IPS-11a (cell line): ENCODE measurements at regions not wholly inside any gene's neighbourhood (a gene's known extent, or its start where the extent isn't known, plus 50 kb on each side); places are given as distances from the start of the nearest gene placed in this dataset.

Experiments
- H3K4me3 ChIP-seq: one replicate; pipeline ENCODE4 v1.5.1; 2013; ENCODE audit warnings: low read depth, low read length, control low read depth

DNA sequence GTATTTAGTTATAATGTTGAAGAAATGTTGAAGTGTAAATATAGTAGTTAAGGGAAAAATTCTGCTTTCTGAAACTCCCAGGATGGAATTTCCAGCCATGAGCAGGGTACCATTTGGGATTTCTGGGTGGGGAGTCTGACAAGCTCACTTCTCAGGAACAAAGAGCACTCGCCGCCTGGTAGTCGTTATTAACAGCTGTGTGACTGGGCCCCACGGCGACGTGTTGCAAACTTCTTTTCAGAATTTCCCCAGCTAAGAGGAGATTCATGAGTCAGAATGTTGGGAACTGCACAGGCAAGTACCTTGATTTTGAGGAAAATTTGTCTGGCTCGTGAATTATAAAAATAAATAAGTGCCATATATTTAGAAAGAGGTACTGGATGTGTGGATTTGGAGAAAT, 103.7 kb downstream of the LACC1 start:
- H3K4me3 ChIP-seq, result no peak overlapping the region

DNA sequence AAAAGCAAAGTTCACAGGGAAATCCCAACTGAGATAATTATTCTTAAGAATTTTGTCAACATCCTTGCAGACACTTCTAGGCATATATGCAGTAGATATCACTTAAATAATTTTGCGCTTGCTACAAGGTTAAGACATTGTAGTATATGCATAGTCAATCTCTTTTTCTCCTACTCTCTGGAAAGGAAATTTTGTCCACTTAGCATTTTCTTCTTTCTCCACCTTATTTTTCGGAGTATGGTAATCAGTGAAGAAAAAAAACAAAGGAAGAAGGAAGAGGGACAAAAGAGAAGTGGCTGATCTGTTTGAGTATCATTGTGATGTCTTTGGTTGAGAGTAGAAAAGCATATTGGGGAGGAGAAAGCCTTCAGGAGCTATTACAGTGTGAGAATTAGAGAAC, 104.6 kb downstream of the LACC1 start:
- no peak overlapping the region for H3K4me3 ChIP-seq

DNA sequence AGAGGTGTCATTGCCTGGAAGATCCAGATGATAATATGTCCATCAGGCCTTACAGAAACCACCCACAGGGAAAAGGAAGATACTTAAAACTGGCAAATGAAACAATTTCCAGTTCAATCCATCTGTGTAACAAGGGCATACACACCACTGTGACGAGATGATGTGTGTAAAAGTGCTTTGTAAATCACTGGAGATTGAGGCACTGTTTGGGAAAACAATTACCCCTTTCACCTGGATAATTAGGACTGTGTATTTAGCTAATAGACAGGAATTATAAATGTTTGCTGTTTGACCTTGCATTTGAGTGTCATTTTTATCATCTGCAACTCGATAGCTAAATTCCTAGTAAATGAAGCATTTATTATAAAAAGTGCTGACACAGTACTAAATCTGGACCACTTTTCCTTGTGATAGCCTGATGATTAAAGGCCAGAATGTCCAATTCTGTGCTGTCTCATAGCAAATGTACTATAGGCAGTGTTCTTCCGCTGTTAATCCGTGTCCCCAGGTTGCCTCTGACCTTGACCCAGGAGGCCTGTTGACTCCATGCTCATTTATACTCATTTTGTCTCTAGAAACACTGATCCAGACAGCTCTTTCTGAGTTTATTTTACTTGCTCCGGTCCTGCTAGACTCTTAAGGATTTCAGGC, 105.8 kb downstream of the LACC1 start:
- H3K4me3 ChIP-seq, result no peak overlapping the region

DNA sequence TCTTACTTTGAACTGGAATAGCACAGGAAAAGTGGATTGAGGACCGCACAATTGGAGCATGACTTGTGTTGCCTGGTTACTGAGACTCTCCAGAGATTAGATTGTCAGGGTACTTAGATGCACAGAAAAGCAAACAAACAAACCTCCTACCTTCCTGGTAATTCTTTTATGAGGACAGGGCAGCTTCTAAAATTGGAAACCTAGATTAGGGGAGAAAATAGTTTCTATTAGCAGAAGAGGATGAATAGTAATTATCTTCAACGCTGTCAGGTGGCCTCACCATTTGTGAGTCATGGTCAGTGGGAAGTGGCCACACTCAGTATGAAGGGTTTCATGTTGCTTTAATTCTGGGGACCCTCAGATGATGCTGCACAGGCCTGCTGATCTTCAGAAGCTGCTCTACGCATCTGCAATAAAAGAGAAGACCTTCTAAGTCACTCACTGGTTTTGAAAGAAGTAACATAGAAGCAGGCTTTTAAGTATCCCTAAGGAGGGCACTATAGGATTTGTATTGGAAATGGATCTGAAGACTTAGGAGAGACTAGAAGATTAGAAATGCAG, 106.8 kb downstream of the LACC1 start:
- no peak overlapping the region for H3K4me3 ChIP-seq

DNA sequence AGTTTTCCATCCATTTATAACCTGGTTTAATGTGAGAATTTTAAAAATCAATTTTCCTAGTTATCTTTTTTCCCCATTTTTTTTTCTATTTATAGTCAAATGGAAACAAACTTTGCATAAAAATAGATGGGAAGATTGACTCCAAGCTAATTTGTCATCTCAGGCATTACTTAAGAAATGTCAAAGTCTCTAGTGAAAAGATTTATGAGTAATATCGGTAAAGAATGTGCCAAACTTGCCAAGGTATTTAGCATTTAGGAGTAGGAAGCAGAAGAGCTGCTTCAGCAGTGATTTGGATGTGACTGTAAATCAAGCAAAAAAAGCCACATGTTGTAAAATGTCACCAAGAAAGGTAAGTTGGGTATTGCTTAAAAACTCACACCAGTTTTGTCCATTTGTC, 108.6 kb downstream of the LACC1 start:
- no peak overlapping the region for H3K4me3 ChIP-seq

DNA sequence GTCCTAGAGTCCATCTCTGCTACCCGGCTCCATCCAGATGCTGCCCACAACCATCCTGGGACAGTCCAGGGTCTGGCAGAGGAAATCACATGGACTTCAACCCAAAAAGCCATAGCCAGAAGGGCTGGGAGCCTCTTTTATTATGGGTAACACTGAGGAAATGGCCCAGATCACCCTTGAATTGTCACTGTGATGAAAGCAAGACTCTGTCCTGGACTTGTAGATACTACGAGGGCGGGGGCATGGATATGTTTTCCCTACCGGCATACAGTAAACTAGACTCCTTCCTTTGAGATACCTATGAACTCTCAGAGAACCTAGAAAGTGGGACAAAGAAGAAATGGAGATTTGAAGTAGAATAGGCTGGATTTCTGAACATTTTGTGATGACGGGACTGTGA, 110.3 kb downstream of the LACC1 start:
- H3K4me3 ChIP-seq, result no peak overlapping the region

DNA sequence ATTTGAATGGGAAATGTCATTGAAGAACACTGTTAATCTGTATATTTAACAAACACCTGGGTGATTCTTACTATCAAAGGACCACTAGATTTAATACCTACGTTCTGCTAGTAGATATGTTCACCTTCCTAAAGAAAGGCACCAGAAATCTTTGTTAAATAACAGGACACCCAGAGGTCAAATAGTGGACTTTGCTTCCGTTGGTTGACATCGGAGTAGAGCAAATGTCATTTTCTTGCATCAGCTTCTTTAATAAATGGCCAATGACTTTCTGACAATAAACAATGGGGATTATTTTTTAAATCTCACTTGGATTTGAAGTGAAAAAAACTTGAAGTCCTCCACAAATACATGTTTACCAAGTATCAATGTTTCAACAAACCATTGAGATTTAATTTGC, 111.1 kb downstream of the LACC1 start:
- no peak overlapping the region for H3K4me3 ChIP-seq

DNA sequence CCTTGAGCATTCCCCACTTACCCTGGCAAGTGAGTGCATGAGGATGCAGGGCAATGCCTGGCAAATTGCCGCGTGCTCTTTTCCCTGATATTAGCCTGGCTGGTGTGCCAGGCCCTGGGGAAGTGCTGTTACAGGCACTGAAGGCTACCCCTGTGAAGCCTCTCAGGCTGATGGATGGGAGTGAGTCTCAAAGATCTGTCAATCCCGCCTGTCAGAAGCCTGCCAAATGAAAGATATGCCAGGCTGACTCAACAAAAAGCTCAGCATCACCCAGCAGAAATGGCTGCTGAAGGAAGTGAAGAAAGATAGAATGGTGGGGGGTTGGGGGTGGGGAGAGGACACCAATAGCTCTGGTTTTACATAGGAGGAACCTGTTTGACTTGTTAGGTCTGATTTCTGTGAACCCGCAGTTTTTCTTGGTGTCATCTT, 112.1 kb downstream of the LACC1 start:
- no peak overlapping the region for H3K4me3 ChIP-seq

DNA sequence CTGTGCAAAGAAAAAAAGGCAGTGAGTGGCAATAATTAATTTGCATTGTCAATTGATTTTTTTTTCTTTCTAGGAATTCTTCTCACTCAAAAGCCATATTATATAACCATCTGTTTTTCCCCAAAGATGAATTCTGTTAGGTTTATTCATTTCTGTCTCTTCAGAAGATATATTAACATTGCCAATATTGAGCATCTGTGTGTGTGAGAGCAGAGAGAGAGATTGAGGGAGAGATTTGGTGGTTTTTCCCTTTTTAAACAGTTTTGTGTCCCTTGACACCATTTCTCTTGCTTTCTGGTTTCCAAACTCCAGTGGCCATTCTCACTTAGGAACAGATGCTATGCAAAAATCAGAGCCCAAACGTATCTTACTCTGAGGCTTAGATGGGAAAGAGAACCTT, 112.5 kb downstream of the LACC1 start:
- H3K4me3 ChIP-seq, result no peak overlapping the region

DNA sequence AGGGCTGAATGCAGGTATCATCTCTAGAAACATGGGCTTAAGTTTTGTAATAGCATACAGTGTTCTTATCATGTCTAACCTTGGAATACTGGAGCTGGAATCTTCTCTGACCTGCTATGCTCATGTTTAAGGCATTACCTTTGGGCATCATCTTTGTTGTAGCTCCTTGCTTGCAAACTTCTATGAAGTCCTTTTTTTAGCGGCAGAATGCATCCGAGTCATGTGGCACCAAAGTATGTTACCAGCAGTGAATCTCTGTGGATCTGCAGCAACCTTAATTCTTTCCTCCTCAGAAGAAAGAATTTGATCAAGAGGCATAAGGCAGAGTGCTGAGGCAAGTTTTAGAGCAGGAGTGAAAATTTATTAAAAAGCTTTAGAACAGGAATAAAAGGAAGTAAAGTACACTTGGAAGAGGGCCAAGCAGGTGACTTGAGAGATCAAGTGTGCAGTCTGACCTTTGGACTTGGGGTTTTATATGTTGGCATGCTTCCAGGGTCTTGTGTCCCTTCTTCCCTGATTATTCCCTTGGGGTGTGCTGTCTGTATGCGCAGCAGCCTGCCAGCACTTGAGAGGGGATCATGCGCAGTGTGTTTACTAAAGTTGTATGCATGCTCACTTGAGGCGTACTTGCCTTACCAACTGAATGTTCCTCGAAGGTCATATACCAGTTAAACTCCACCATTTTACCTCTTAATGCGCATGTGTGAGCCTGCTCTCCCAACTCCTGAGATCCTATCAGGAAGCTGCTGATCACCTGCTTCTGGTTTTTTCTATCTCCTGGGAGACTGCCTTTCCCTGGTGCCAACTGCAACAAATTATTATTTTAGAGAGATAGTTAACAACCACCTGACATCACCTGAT, 115.5 kb downstream of the LACC1 start:
- no peak overlapping the region for H3K4me3 ChIP-seq

DNA sequence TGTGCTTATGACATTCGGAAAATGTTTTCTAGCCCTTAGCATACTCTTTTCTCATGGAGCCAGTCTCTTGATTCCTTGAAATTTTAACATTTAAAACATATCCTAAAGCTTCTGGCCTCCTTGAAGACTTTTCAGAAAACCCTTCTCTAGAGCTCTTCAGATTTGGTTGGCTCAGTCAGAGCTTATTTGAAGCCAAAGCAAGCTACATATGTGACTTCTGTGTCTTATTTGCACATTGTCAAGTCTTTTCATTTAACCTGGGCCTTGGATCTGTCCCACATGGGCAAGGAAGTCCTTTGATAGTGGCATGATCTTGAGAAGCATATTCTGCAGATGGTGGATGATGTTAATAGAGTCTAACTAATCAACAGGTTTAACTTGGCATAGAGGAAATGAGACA, 116.5 kb downstream of the LACC1 start:
- H3K4me3 ChIP-seq, result no peak overlapping the region

DNA sequence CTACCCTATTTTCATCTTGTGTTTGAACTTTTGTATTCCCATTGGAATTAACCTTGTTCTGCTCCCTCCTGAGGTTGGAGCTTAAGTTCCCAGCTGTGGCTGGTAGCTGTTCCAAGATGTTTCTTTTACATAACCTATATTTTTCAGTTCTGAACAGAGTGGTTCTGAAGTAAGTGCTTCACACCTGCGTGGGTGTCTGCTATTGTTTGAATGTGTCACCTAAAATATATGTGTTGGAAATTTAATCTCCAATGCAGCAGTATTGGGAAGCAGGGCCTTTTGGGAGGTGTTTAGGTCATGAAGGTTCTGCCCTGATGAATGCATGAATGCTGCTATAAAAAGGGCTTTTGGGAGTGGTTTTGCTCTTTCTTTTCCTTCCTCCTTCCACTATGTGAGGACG, 123.8 kb downstream of the LACC1 start:
- H3K4me3 ChIP-seq, result no peak overlapping the region

DNA sequence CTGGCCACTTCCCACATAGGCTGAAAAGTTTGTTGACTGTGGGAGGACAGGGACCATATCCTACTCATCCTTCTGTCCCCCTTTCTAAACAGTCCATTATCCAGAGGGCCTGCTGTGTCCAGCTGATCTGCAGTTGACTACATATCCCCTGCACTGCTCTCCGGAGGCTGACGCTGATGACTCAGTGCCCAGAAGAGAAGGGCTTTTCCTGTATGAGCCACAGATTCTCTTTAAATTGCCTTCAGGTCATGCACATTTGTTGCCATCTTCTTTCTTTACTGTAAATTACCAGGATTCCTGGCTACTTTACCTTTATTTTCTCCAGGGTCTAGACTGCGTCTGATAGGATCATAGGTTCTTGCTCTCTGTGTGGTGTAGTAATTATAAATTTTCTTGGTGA, 125.2 kb downstream of the LACC1 start:
- no peak overlapping the region for H3K4me3 ChIP-seq

DNA sequence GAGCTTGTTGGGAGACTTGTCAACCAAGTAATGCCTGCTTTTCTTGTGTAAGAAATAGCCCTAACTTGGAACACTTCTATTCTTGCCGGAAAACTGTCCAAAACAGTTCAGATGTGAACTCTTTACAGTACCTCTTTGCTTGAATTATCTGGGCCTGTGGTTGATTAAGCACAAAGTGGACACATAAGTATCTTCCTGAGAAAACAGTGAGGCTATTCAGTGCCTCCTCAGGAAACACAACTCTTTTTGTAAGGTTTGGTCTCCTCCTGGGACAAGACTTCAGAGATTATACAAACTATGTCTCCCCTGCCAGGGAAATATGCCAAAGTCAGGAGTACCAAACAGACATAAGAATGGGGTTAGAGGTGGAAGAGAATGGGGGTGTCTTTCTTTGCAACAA, 127.7 kb downstream of the LACC1 start:
- no peak overlapping the region for H3K4me3 ChIP-seq

DNA sequence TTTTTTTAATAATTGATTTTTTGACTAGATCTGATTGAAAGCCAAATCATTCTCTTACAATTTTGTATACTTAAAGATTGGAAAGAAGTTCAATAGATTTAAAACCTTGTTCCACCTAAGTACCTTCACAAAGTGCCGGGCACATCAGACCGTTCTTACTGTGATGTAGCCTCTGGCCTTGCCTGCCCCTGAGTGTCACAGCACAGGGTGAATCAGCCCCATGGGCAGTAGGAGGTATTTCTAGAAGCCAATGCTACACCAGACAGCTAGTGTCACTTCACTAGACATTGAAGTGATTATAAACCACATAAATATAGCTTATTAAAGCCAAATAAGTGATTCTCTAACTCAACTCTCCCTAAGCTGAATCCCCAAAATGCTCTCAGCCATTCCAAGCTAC, 131.3 kb downstream of the LACC1 start:
- no peak overlapping the region for H3K4me3 ChIP-seq

DNA sequence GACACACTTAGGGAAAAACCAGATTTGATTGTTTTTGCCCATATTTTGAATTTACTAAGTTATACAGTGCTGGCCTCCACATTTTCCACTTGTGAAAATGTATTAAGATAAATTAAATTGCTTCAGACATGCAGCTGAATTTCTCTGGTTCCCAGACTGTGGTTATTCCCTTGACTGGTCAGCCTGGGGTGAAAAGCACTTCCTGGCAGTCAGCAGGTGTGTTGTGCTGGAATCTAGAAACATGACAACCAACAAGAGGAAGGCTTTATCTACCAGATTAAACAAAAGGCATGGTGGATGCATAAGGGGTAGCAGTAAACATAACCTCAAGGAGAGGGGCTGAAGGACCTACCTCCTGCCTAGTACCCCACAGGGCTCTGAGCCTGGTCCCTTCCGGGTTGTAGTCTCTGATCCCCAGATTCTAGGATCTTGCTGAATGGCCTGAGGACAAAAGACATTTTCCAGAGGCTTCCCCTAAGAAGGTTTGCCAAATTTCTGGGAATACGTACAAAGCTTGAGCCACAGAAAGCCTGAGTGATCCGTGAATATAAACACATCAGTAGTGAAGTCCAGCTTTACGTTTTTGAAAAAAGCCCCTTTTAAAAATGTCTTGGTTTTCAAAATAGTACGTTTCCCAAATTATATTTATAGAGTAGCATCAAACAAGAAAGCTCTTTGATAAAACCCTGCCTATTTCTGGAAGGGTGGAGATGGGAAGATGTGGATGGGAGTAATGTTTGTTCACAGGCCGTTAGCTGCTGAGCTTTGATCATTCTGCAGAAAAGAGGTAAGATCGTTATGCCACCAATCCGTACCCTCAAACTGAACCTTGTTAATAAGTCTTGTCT, 133.4 kb downstream of the LACC1 start:
- H3K4me3 ChIP-seq, result no peak overlapping the region

DNA sequence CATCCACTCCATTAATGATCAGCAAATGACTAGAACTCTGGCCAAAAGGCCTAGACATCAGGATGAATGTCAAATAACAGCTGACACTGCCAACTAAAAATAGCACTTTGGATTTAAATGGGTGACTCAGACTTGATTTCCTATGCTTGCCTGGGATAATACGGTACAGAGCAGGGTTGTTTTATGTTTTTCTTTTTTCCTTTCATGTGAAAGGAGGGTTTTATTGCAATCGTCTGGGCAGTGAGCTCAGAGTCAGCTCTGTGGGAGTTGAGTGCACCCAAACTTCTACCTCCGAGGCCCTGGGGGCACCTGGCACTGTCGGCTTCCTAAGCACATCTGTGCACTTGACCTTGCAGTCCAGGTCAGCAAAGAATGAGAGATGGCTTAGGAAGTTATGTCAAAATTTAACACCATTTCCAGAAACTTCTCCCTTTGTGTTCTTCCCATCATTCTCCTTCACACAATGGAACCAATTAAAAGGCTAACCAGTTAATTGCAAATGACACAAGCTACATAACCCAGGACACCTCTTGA, 134.1 kb downstream of the LACC1 start:
- H3K4me3 ChIP-seq, result no peak overlapping the region

DNA sequence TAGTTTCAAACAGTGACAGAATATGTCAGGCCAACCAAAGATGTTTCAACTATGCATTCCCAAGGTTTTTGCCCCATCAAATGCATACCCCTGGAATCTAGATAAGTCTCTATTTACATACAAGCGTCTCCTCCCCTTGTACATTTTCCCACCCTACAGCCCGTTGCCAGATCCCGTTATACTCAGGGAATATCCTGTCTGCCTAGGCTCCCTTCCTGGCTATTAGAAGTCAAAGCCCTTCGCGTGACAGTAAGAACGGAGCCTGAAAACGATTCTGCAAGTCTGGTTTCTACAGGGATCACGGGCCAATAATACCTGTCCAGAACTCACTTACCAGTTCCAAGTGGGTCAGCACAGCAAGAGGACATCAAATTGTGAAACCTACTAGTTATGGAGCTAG, 134.8 kb downstream of the LACC1 start:
- H3K4me3 ChIP-seq, result no peak overlapping the region

DNA sequence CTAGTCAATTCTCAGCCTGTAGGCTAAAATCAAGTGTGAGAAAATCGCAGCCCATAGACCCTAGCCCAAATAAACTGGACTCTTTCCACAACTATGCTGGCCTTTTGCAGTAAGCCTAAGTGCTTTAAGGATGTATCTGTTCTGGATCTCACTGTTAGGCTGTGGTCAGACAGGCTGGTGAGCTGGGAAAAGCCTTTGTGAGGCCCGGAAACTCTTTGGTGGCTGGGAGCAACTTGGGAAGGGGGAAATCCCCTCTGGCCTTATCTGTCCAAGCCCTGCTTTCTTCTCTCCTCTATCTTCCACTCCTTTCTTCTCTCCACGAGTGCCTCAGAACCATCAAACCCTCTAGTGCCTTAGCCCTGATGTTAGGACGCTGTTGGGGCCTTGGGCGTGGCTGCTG, 135.4 kb downstream of the LACC1 start:
- no peak overlapping the region for H3K4me3 ChIP-seq

DNA sequence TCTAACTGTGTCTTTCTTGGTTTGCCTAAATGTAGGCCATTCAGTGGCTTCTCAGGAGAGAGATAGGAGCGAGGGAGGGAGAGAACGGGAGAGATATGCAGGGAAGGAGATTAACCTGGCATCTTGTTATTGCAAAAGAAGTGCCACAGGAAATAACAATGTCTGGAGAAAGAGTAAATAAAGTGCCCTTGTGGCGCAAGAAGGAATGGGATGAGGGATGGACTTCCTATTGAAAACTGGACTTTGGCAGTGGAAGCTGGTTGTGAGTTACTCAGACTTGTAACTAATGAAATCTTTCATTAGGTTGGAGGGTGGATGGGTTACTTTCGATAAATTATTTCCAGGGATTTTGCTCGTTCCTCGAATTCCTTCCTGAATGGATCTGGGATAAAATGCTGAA, 136.1 kb downstream of the LACC1 start:
- H3K4me3 ChIP-seq, result no peak overlapping the region

DNA sequence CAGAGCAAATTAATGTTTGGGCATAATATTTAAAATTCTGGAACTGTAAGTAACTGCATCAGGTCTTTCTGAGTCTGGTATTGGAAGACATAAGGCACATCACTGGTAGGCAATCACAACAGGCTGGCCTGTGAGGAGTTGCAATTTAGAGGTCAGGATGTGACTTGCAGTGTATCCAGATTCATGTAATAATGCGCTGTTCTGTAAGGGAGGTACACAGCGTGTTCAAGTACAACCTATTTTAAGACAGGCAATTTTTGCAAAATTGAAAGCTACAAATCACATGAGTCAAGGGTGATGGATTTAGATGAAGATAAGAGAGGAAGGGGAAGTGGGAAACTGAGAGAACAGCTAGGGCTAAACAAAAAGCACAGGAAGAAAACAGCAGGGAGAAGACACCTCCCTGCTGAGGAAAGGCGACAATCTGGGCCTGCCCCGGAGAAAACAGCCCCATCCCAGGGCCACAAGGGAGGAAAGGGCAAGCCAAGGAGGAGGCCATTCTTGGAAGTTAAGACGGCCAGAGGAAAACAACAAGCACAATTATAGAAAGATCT, 138.1 kb downstream of the LACC1 start:
- H3K4me3 ChIP-seq, result no peak overlapping the region
